WERI-Rb-1 (cell line): ENCODE measurements at regions not wholly inside any gene's neighbourhood (a gene's known extent, or its start where the extent isn't known, plus 50 kb on each side); places are given as distances from the start of the nearest gene placed in this dataset.

ENCODE experiments used
- DNase-seq: peaks from one replicate; pipeline ENCODE4 v3.0.0-alpha.2; 2020
- H3K27ac ChIP-seq: fragments of 250-450 bp; sonication (Bioruptor Pico); 2 replicates; pipeline ENCODE4 v1.5.1; 2020; ENCODE audit warnings: mild to moderate bottlenecking, moderate library complexity
- H3K27me3 ChIP-seq: fragments of 250-450 bp; sonication (Bioruptor Pico); 2 replicates; pipeline ENCODE4 v1.5.1; 2021; ENCODE audit warnings: mild to moderate bottlenecking, low read depth, moderate library complexity; ENCODE audit not compliant: insufficient read depth, severe bottlenecking
- H3K36me3 ChIP-seq: fragments of 250-450 bp; sonication (Bioruptor Pico); 2 replicates; pipeline ENCODE4 v1.5.1; 2020; ENCODE audit warnings: mild to moderate bottlenecking, moderate library complexity
- H3K4me3 ChIP-seq: 2 replicates; pipeline ENCODE4 v1.5.1; 2011; ENCODE audit warnings: low read depth, mild to moderate bottlenecking, control low read depth, low read length
- H3K9me3 ChIP-seq: fragments of 250-450 bp; sonication (Bioruptor Pico); 2 replicates; pipeline ENCODE4 v1.5.1; 2021; ENCODE audit warnings: mild to moderate bottlenecking, moderate library complexity; ENCODE audit not compliant: severe bottlenecking
- TF ChIP-seq, protein P1 (sequence below): IDR thresholded peaks from 2 replicates; pipeline ENCODE4 v1.5.1; 2011; ENCODE audit warnings: low read depth, mild to moderate bottlenecking, control low read depth, inconsistent platforms, low read length

DNA sequence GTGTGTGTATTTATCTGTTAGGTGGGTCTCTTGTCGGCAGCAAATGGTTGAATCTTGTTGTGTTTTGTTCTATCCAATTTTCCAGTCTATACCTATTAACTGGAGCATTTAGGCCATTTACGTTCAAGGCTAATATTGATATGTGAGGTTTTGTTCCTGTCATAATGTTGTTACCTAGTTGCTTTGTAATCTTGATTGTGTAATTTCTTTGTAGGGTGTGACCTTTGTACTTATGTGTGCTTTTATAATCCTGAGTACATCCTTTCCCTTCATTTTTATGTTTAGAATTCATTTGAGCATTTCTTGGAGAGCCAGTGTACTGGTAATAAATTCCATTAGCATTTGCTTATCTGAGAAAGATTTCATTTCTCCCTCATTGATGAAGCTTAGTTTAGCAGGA is 83.0 kb upstream of the MIR17HG start:
- Histone ChIP-seq H3K36me3 (no peaks in the 10 kb centered on the region), H3K27me3 (no peaks in the 10 kb centered on the region), H3K9me3 (peaks cover 5% of the 10 kb centered on the region), H3K4me3 (no peak overlapping the region), H3K27ac (no peak overlapping the region)
- TF ChIP-seq, protein P1, sequence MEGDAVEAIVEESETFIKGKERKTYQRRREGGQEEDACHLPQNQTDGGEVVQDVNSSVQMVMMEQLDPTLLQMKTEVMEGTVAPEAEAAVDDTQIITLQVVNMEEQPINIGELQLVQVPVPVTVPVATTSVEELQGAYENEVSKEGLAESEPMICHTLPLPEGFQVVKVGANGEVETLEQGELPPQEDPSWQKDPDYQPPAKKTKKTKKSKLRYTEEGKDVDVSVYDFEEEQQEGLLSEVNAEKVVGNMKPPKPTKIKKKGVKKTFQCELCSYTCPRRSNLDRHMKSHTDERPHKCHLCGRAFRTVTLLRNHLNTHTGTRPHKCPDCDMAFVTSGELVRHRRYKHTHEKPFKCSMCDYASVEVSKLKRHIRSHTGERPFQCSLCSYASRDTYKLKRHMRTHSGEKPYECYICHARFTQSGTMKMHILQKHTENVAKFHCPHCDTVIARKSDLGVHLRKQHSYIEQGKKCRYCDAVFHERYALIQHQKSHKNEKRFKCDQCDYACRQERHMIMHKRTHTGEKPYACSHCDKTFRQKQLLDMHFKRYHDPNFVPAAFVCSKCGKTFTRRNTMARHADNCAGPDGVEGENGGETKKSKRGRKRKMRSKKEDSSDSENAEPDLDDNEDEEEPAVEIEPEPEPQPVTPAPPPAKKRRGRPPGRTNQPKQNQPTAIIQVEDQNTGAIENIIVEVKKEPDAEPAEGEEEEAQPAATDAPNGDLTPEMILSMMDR = no peak
- DNase-seq = no peak

DNA sequence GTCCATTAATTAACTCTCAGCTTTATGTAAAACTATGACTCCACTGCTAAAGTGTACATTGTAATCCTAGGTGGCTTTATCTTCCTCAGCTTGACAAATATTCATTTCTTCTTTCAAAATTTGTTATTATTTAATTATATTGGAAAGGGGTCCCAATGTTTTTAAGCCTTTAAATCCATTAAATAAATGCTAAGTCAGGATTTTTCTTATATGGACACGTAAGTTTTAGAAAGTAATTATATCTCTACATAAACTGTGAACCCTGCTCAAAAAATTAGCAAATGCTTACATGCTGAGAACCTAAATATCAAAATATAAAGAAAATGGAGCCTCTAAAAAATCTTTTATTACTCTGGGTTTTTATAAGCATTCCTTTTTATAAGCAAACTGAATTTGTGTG is 78.2 kb upstream of the MIR17HG start:
- Histone ChIP-seq H3K36me3 (no peaks in the 10 kb centered on the region), H3K9me3 (peaks cover 5% of the 10 kb centered on the region), H3K4me3 (no peak overlapping the region), H3K27ac (no peak overlapping the region), H3K27me3 (no peaks in the 10 kb centered on the region)
- TF ChIP-seq, protein P1 = no peak
- no peak for DNase-seq

DNA sequence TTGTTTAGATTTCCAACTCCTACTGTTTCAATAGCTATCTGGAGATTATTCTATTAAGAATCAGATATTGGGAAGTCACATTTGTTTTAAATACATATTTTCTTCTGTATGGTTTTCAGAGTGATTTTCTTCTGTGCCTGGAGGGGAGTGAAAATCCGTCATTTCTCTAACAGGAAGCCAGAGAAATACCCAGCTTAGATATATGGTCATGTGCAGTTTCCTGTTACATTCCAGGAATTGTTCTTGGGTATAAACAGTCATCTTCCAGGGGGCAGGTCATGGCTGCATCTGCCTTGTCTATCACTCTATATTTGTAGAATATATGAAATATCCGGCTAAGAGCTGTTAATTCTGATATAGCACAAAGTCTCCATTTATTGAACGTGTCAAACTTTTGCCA is 77.5 kb upstream of the MIR17HG start:
- Histone ChIP-seq H3K36me3 (no peaks in the 10 kb centered on the region), H3K27me3 (no peaks in the 10 kb centered on the region), H3K27ac (no peak overlapping the region), H3K4me3 (no peak overlapping the region), H3K9me3 (peaks cover 2% of the 10 kb centered on the region)
- TF ChIP-seq, protein P1 = no peak
- DNase-seq = no peak

DNA sequence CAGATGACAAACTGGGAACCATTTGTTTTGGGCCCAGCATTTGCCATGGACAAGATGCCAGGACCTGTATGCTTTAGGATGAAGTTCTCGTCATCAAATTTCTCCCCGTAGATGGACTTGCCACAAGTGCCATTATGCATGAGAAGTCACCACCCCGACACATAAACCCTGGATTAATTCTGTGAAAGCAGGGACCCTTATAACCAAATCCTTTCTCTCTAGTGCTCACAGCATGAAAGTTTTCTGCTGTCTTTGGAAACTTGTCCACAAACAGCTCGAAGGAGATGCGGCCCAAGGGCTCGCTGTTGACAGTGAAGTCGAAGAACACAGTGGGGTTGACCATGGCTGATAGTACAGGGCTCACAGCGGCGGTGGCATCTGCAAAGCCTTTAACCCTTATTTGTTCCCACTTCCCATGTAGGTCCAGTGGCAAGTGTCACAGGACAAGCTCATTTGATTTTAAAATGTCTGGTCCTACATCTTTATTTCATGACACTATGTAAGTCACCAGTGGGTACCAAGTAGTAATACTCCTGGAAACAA is 75.2 kb upstream of the MIR17HG start:
- DNase-seq = no peak
- Histone ChIP-seq H3K27ac (no peak overlapping the region), H3K4me3 (no peak overlapping the region), H3K9me3 (no peaks in the 10 kb centered on the region), H3K27me3 (no peaks in the 10 kb centered on the region), H3K36me3 (no peaks in the 10 kb centered on the region)
- TF ChIP-seq, protein P1 = no peak

DNA sequence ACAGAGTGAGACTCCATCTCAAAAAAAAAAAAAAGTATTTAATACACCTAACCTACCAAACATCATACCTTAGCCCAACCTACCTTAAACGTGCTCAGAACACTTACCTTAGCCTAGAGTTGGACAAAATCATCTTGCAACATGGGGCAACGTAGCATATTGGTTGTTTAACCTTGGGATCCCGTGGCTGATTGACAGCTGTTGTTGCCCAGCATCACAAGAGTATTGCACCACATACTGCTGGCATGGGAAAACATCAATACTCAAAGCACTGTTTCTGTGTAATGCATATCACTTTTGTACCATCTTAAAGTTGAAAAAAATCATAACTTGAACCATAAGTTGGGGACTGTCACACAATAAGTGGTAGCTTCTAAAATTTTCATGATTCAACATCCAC is 73.8 kb upstream of the MIR17HG start:
- no peak for DNase-seq
- Histone ChIP-seq H3K27me3 (no peaks in the 10 kb centered on the region), H3K36me3 (no peaks in the 10 kb centered on the region), H3K4me3 (no peak overlapping the region), H3K27ac (no peak overlapping the region), H3K9me3 (no peaks in the 10 kb centered on the region)
- TF ChIP-seq, protein P1 = no peak

DNA sequence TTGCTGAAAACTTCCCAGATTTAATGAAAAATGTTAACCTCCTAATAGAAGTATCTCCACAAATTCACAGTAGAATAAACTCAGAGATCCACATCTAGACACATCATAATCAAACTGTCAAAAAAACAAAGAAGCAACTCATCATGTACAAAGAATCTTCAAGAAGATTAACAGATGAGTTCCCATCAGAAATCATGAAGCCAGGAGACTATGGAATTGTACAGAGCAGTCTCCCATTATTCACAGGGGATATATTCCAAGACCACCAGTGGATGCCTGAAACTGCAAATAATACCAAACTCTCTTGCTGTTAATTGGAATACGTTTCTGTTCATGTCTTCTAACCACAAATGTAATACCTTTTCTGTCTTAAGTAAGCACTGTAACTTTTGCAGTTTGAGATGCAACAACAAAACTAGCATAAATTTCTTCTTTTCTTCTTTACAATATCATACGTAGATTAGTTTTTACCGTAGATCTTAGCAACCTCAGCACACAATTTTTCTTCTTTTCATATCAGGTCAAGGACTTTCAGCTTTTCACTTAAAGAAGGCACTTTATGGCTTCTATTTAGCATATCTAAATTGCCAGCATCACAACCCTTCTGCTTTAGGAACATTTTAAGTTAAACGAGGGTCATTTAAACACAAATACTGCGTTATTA is 70.3 kb upstream of the MIR17HG start:
- Histone ChIP-seq H3K27me3 (no peaks in the 10 kb centered on the region), H3K36me3 (no peaks in the 10 kb centered on the region), H3K4me3 (no peak overlapping the region), H3K9me3 (no peaks in the 10 kb centered on the region), H3K27ac (no peak overlapping the region)
- TF ChIP-seq, protein P1 = no peak
- DNase-seq = no peak
